Type B pancreatic cell (in vitro differentiated cells): ENCODE measurements at regions not wholly inside any gene's neighbourhood (a gene's known extent, or its start where the extent isn't known, plus 50 kb on each side); places are given as distances from the start of the nearest gene placed in this dataset.

ENCODE experiments used
- DNase-seq: peaks from one replicate; pipeline ENCODE4 v3.0.0; 2021; ENCODE audit warnings: mixed read lengths; ENCODE audit not compliant: unreplicated experiment; ENCODE audit errors: extremely low spot score
- H3K27ac Mint-ChIP-seq: 2 replicates; pipeline ENCODE4 v1.8.0; 2021; ENCODE audit warnings: mild to moderate bottlenecking, mixed read lengths
- H3K27me3 Mint-ChIP-seq: 2 replicates; pipeline ENCODE4 v1.8.0; 2021; ENCODE audit warnings: mixed read lengths
- H3K36me3 Mint-ChIP-seq: 2 replicates; pipeline ENCODE4 v1.8.0; 2021; ENCODE audit warnings: mixed read lengths
- H3K4me1 Mint-ChIP-seq: one replicate; pipeline ENCODE4 v1.8.0; 2021; ENCODE audit warnings: mixed read lengths; ENCODE audit not compliant: unreplicated experiment
- H3K4me3 Mint-ChIP-seq: 2 replicates; pipeline ENCODE4 v1.8.0; 2021; ENCODE audit warnings: mild to moderate bottlenecking, mixed read lengths
- H3K9me3 Mint-ChIP-seq: 2 replicates; pipeline ENCODE4 v1.8.0; 2021; ENCODE audit warnings: mixed read lengths
- TF ChIP-seq, protein P1 (sequence below): fragments of 200-600 bp; sonication (generic); conservative IDR thresholded peaks from 2 replicates; pipeline ENCODE4 v1.5.0; 2021; ENCODE audit warnings: antibody characterized with exemption, mild to moderate bottlenecking

DNA sequence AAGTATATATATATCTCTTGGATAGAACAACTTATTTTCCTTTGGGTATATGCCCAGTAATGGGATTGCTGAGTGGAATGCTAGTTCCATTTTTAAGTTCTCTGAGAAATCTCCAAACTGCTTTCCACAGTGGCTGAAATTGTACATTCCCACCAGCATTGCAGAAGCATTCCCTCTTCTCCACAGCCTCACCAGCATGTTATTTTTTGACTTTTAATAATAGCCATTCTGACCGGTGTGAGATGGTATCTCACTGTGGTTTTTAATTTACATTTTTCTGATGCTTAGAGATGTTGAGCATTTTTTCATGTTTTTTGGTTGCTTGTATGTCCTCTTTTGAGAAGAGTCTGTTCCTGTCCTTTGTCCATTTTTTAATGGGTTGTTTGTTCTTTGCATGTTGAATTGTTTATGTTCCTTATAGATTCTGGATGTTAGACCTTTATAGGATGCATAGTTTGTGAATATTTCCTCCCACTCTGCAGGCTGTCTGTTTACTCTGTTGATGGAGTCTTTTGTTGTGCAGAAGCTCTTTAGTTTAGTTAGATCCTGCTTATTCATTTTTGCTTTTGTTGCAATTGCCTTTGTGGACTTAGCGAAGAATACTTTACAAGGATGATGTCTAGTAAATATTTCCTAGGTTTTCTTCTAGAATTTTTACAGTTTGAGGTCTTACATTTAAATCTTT, 82.7 kb upstream of the NR2F2 start:
- no peak overlapping the region for H3K4me3 Mint-ChIP-seq
- DNase-seq = no peak
- no peak overlapping the region for H3K27ac Mint-ChIP-seq
- H3K4me1 Mint-ChIP-seq = no peaks in the 10 kb centered on the region
- no peaks in the 10 kb centered on the region for H3K27me3 Mint-ChIP-seq
- peaks cover 30% of the 10 kb centered on the region for H3K36me3 Mint-ChIP-seq
- H3K9me3 Mint-ChIP-seq = peaks cover 9% of the 10 kb centered on the region
- TF ChIP-seq, protein P1, sequence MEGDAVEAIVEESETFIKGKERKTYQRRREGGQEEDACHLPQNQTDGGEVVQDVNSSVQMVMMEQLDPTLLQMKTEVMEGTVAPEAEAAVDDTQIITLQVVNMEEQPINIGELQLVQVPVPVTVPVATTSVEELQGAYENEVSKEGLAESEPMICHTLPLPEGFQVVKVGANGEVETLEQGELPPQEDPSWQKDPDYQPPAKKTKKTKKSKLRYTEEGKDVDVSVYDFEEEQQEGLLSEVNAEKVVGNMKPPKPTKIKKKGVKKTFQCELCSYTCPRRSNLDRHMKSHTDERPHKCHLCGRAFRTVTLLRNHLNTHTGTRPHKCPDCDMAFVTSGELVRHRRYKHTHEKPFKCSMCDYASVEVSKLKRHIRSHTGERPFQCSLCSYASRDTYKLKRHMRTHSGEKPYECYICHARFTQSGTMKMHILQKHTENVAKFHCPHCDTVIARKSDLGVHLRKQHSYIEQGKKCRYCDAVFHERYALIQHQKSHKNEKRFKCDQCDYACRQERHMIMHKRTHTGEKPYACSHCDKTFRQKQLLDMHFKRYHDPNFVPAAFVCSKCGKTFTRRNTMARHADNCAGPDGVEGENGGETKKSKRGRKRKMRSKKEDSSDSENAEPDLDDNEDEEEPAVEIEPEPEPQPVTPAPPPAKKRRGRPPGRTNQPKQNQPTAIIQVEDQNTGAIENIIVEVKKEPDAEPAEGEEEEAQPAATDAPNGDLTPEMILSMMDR = no peak

DNA sequence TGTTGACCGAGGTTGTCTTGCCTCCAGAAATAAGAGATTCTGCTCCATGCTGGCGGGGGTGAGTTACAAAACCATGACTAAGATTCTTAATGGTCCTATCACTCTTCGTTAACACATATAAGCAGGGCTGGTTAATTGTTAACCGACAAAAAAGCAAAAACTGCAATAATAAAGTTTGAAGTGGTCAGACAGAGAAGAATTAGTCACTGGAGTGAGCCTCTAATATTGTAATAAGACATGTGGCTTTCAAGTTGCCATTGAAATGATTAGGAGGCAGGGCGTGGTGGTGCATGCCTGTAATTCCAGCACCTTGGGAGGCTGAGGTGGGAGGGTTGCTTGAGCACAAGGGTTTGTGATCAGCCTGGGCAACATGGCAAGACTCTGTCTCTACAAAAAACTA, 78.4 kb upstream of the NR2F2 start:
- Mint-ChIP-seq H3K4me3 (no peak overlapping the region), H3K27ac (peak overlapping the region; percentile 35), H3K4me1 (no peaks in the 10 kb centered on the region), H3K27me3 (no peaks in the 10 kb centered on the region), H3K36me3 (peaks cover 28% of the 10 kb centered on the region), H3K9me3 (peaks cover 4% of the 10 kb centered on the region)
- no peak for DNase-seq
- TF ChIP-seq, protein P1 = no peak

DNA sequence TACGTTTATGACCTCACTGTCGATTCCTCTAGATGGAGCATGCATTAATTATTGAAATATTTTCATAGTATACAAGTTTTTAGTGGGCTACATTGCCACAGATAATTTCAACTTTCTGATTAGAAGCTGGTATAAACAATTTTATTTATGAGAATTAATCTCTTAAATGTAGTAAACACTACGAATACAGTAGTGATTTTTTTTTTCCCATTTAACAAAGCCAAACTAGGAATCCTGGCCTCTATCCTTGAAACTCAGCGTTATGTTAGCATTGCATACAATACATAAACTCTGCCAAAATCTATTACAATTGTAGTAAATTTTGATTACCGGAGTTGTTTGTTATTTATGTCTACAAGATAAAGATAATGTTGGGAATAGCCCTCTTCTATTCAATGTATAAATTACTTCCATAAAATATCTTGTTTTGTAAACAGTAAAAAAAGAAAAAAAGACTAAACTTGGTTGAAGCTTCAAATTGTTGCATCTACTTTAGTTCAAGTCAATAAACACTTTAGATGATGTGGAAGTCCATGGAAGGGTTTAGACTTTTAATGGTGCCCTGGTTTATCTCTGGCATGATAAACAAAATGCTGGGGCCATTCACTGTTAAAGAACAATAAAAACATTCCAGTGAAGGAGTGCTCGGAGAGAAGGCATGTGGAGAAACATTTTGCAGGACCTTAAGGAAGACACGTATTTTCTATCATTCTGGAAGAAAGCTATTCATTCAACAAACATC, 77.3 kb upstream of the NR2F2 start:
- H3K9me3 Mint-ChIP-seq = peaks cover 4% of the 10 kb centered on the region
- peaks cover 23% of the 10 kb centered on the region for H3K36me3 Mint-ChIP-seq
- no peak for DNase-seq
- no peaks in the 10 kb centered on the region for H3K4me1 Mint-ChIP-seq
- H3K4me3 Mint-ChIP-seq = no peak overlapping the region
- H3K27me3 Mint-ChIP-seq = no peaks in the 10 kb centered on the region
- TF ChIP-seq, protein P1 = no peak
- H3K27ac Mint-ChIP-seq = no peak overlapping the region

DNA sequence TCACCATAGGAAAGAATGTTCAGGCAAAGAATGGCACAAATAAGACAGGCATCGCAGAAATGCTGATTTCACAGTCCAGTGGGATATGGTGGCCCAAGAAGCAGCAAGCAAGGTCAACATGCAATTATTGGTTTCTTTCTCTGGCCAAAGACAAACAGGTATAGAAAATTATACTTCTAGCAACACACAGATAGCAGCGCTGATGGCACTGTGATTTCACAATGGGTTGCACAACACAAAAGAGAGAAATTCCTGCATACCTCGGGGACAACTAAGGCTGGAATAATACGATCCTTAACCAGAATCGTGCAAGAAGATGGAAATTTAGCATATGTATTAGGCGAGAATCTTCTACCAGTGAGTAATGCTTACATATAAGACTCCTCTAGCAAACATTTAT, 76.3 kb upstream of the NR2F2 start:
- no peaks in the 10 kb centered on the region for H3K27me3 Mint-ChIP-seq
- no peak overlapping the region for H3K4me3 Mint-ChIP-seq
- peaks cover 4% of the 10 kb centered on the region for H3K9me3 Mint-ChIP-seq
- H3K4me1 Mint-ChIP-seq = no peaks in the 10 kb centered on the region
- peaks cover 21% of the 10 kb centered on the region for H3K36me3 Mint-ChIP-seq
- DNase-seq = no peak
- TF ChIP-seq, protein P1 = no peak
- no peak overlapping the region for H3K27ac Mint-ChIP-seq

DNA sequence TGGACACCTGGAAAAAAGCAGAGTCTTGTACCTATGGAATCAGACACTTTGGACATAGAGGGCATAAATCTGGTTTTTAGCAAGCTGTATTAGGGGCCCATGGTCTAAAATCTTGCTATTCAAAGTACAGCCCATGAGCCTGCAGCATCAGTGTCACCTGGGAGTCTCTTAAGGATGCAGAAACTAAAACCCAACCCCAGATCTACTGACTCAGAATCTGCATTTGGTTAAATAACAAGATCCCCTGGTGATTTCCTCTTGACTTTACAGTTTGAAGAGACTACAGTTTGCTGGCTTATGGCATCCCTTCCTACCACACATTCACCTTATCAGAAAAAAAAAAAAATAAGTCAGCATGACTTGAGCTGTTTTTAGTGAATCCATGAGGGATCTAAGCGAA, 74.9 kb upstream of the NR2F2 start:
- no peak for DNase-seq
- H3K36me3 Mint-ChIP-seq = peaks cover 21% of the 10 kb centered on the region
- H3K4me1 Mint-ChIP-seq = peaks cover 5% of the 10 kb centered on the region
- H3K9me3 Mint-ChIP-seq = peaks cover 4% of the 10 kb centered on the region
- H3K4me3 Mint-ChIP-seq = no peak overlapping the region
- no peak overlapping the region for H3K27ac Mint-ChIP-seq
- no peaks in the 10 kb centered on the region for H3K27me3 Mint-ChIP-seq
- TF ChIP-seq, protein P1 = no peak
